CD14-positive monocyte (primary cell): ENCODE measurements at regions not wholly inside any gene's neighbourhood (a gene's known extent, or its start where the extent isn't known, plus 50 kb on each side); places are given as distances from the start of the nearest gene placed in this dataset. TPM values are rescaled to one million over a fixed set of nuclear protein-coding genes. Genes with fewer than 3 reads are reported as not detected.

Source experiments
- DNase-seq, 3 donors: peaks; one replicate each; pipeline ENCODE4 v3.0.0-alpha.2; 2011 to 2022
- H2AFZ ChIP-seq: 2 replicates; pipeline ENCODE4 v1.6.0; 2012; ENCODE audit warnings: mild to moderate bottlenecking, low read depth, low read length, inconsistent platforms; ENCODE audit not compliant: insufficient read depth, poor library complexity, severe bottlenecking
- H3K27ac ChIP-seq, 2 donors: 1 replicate in 1 of 2; 2 replicates in 1 of 2; pipeline ENCODE4 v1.5.1; 2012 to 2013; ENCODE audit warnings: low read length in 2 of 2, control low read depth in 1 of 2, inconsistent platforms in 1 of 2, low read depth in 1 of 2, mild to moderate bottlenecking in 1 of 2
- H3K27me3 ChIP-seq, 2 donors: one replicate each; pipeline versions ENCODE4 v1.6.0 to v1.6.1; 2011 to 2013; ENCODE audit warnings: low read length in 2 of 2; ENCODE audit not compliant: control insufficient read depth in 2 of 2, insufficient read depth in 2 of 2
- H3K36me3 ChIP-seq, 2 donors: replicated peaks in 1 of 2; 1 replicate in 1 of 2; 2 replicates in 1 of 2; pipeline versions ENCODE4 v1.5.1 to v1.6.1; 2012 to 2013; ENCODE audit warnings: low read length in 2 of 2, control low read depth in 1 of 2, inconsistent platforms in 1 of 2, mild to moderate bottlenecking in 1 of 2; ENCODE audit not compliant: insufficient read depth in 2 of 2, control insufficient read depth in 1 of 2
- H3K4me1 ChIP-seq, 2 donors: 1 replicate in 1 of 2; 2 replicates in 1 of 2; pipeline versions ENCODE4 v1.5.1 to v1.6.1; 2012 to 2013; ENCODE audit warnings: low read length in 2 of 2, control low read depth in 1 of 2, inconsistent platforms in 1 of 2, mild to moderate bottlenecking in 1 of 2, moderate library complexity in 1 of 2; ENCODE audit not compliant: insufficient read depth in 2 of 2, control insufficient read depth in 1 of 2
- H3K4me2 ChIP-seq: replicated peaks from 2 replicates; pipeline ENCODE3; 2012; ENCODE audit warnings: low read length, moderate library complexity, mild to moderate bottlenecking; ENCODE audit not compliant: poor library complexity, severe bottlenecking; ENCODE audit errors: extremely low read depth
- H3K4me3 ChIP-seq, 3 experiments: fragments of 200-600 bp in 1 of 3; sonication (generic) in 1 of 3; replicated peaks in 1 of 3; 1 replicate in 2 of 3; 2 replicates in 1 of 3; pipeline ENCODE4 v1.5.1; 2011 to 2013; ENCODE audit warnings: low read length in 3 of 3, mild to moderate bottlenecking in 3 of 3, control low read depth in 2 of 3, low read depth in 2 of 3, inconsistent platforms in 1 of 3, moderate library complexity in 1 of 3
- H3K79me2 ChIP-seq: 2 replicates; pipeline ENCODE4 v1.6.0; 2012; ENCODE audit warnings: mild to moderate bottlenecking, control low read depth, inconsistent platforms, low read length, moderate library complexity; ENCODE audit not compliant: insufficient read depth
- H3K9ac ChIP-seq: 2 replicates; pipeline ENCODE4 v1.6.0; 2017; ENCODE audit warnings: low read length, mild to moderate bottlenecking; ENCODE audit not compliant: insufficient read depth, poor library complexity, severe bottlenecking
- H3K9me3 ChIP-seq, 2 donors: replicated peaks in 1 of 2; 1 replicate in 1 of 2; 2 replicates in 1 of 2; pipeline versions ENCODE4 v1.5.1 to v1.6.1; 2012 to 2013; ENCODE audit warnings: low read length in 2 of 2, control low read depth in 1 of 2; ENCODE audit not compliant: control insufficient read depth in 1 of 2, insufficient read depth in 1 of 2
- H4K20me1 ChIP-seq: 2 replicates; pipeline ENCODE4 v1.6.0; 2012; ENCODE audit warnings: mild to moderate bottlenecking, low read length, control low read depth, moderate library complexity; ENCODE audit not compliant: insufficient read depth
- H3K27ac Mint-ChIP-seq, 7 donors: one replicate each; pipeline ENCODE4 v1.8.0; 2020; ENCODE audit warnings: mild to moderate bottlenecking in 7 of 7, mixed read lengths in 7 of 7, moderate library complexity in 6 of 7, inconsistent platforms in 2 of 7
- H3K27me3 Mint-ChIP-seq, 3 donors: one replicate each; pipeline ENCODE4 v1.8.0; 2021 to 2022; ENCODE audit warnings: low read depth in 3 of 3, mild to moderate bottlenecking in 3 of 3, mixed read lengths in 3 of 3, moderate library complexity in 3 of 3, inconsistent platforms in 1 of 3
- H3K36me3 Mint-ChIP-seq, 2 donors: one replicate each; pipeline ENCODE4 v1.8.0; 2020; ENCODE audit warnings: mixed read lengths in 2 of 2, inconsistent platforms in 1 of 2, mild to moderate bottlenecking in 1 of 2
- H3K4me1 Mint-ChIP-seq: one replicate; pipeline ENCODE4 v1.8.0; 2020; ENCODE audit warnings: mild to moderate bottlenecking, mixed read lengths
- H3K4me3 Mint-ChIP-seq, 2 donors: one replicate each; pipeline ENCODE4 v1.8.0; 2020; ENCODE audit warnings: mild to moderate bottlenecking in 2 of 2, mixed read lengths in 2 of 2, moderate library complexity in 1 of 2
- H3K9me3 Mint-ChIP-seq, 7 donors: one replicate each; pipeline ENCODE4 v1.8.0; 2020 to 2022; ENCODE audit warnings: mixed read lengths in 7 of 7, mild to moderate bottlenecking in 6 of 7, moderate library complexity in 6 of 7, inconsistent platforms in 2 of 7
- CTCF ChIP-seq: fragments of 200-600 bp; IDR thresholded peaks from one replicate; pipeline ENCODE4 v1.8.0; 2022; ENCODE audit warnings: antibody characterized with exemption, mild to moderate bottlenecking
- WGBS: methylation state at CpG from one replicate; pipeline ENCODE4 v1.1.5; 2013; ENCODE audit warnings: missing lambda C conversion rate; ENCODE audit not compliant: insufficient coverage; 5-methylcytosine and 5-hydroxymethylcytosine counted together
- intact Hi-C, 2 donors: fragments of 100-400 bp; cut with micrococcal nuclease; formaldehyde crosslinking; loops; one replicate each; pipeline versions ENCODE4 v1.15.0 to v1.15.1; 2023
- small RNA-seq: library from RNA; depleted of rRNA; stranded (forward); fragments of <200 nt; gene quantifications from one replicate; pipeline ENCODE3, GENCODE V24; 2012; ENCODE audit warnings: low read depth; ENCODE audit not compliant: insufficient read length

- WGBS, result 82% methylated on average over 8 of the region's 11 CpGs
- no peaks in the 10 kb centered on the region for H3K36me3 Mint-ChIP-seq
- H3K4me2 ChIP-seq, result no peak overlapping the region
- peaks cover 0 to 8% of the 10 kb centered on the region in 2 donors for H3K27me3 ChIP-seq
- no peak overlapping the region for H3K27ac ChIP-seq
- H3K4me3 ChIP-seq, result no peak overlapping the region
- H3K4me1 ChIP-seq, result peaks cover 12 to 18% of the 10 kb centered on the region in 2 donors
- intact Hi-C loops, result loop anchor here in 1 of 2 donors (5.0 kb wide), 1 partner anchor 84 kb away; no protein-coding TSS in a partner anchor
- no peaks in the 10 kb centered on the region for H4K20me1 ChIP-seq
- no peak for TF ChIP-seq CTCF
- H2AFZ ChIP-seq, result no peak overlapping the region
- no peaks in the 10 kb centered on the region for H3K9me3 ChIP-seq
- H3K27ac Mint-ChIP-seq, result no peak overlapping the region
- no peak overlapping the region for H3K9ac ChIP-seq
- H3K9me3 Mint-ChIP-seq, result peaks cover 2 to 6% (median 4%) of the 10 kb centered on the region in 7 donors
- peaks cover 17% of the 10 kb centered on the region for H3K4me1 Mint-ChIP-seq
- DNase-seq, result no peak
- peaks cover 21 to 35% (median 33%) of the 10 kb centered on the region in 3 donors for H3K27me3 Mint-ChIP-seq
- no peaks in the 10 kb centered on the region for H3K79me2 ChIP-seq
- no peaks in the 10 kb centered on the region for H3K36me3 ChIP-seq
- no peak overlapping the region for H3K4me3 Mint-ChIP-seq
These were observed 51.2 kb upstream of the SLCO4A1 start for GRCh38 chr20:62591122-62591468.

GRCh38 chr20:62591591-62591990, 50.7 kb upstream of the SLCO4A1 start:
- H3K27me3 ChIP-seq, result peaks cover 0 to 13% of the 10 kb centered on the region in 2 donors
- peaks cover 21 to 37% (median 33%) of the 10 kb centered on the region in 3 donors for H3K27me3 Mint-ChIP-seq
- no peak overlapping the region for H3K4me3 ChIP-seq
- intact Hi-C loops, result loop anchor here in 1 of 2 donors (5.0 kb wide), 1 partner anchor 84 kb away; no protein-coding TSS in a partner anchor
- no peak for TF ChIP-seq CTCF
- no peak overlapping the region for H2AFZ ChIP-seq
- H3K27ac ChIP-seq, result no peak overlapping the region
- no peaks in the 10 kb centered on the region for H3K36me3 Mint-ChIP-seq
- H3K4me1 Mint-ChIP-seq, result peaks cover 21% of the 10 kb centered on the region
- H3K27ac Mint-ChIP-seq, result no peak overlapping the region
- H3K4me3 Mint-ChIP-seq, result peak overlapping the region in 1 of 2 donors; percentile 1
- DNase-seq, result no peak
- H4K20me1 ChIP-seq, result no peaks in the 10 kb centered on the region
- no peak overlapping the region for H3K9ac ChIP-seq
- H3K4me1 ChIP-seq, result peaks cover 17 to 23% of the 10 kb centered on the region in 2 donors
- no peaks in the 10 kb centered on the region for H3K79me2 ChIP-seq
- H3K4me2 ChIP-seq, result no peak overlapping the region
- no peaks in the 10 kb centered on the region for H3K9me3 ChIP-seq
- no peaks in the 10 kb centered on the region for H3K36me3 ChIP-seq
- 94% methylated on average over 8 of the region's 10 CpGs for WGBS
- peaks cover 2 to 6% (median 4%) of the 10 kb centered on the region in 7 donors for H3K9me3 Mint-ChIP-seq

Small RNAs in the stretch of these regions (small RNA-seq; reads per million reads assigned to genes)
- gene MIR1-1, result not detected
